HepG2 (cell line): ENCODE measurements at regions not wholly inside any gene's neighbourhood (a gene's known extent, or its start where the extent isn't known, plus 50 kb on each side); places are given as distances from the start of the nearest gene placed in this dataset.

Experiments used
- ARID2 ChIP-seq: sonication (generic); formaldehyde crosslinking; IDR thresholded peaks from 2 replicates; pipeline ENCODE4 v1.8.1; 2022; ENCODE audit warnings: mild to moderate bottlenecking, missing genetic modification reagents, borderline replicate concordance
- ATF7 ChIP-seq, 2 experiments: fragments of 450-650 bp in 1 of 2; sonication (generic) in 1 of 2; formaldehyde crosslinking in 1 of 2; IDR thresholded peaks; 2 replicates each; pipeline versions ENCODE4 v1.4.0 to v1.6.1; 2016 to 2020; ENCODE audit warnings: antibody characterized with exemption in 1 of 2, mild to moderate bottlenecking in 1 of 2, missing genetic modification reagents in 1 of 2
- CSRNP2 ChIP-seq: sonication (generic); formaldehyde crosslinking; conservative IDR thresholded peaks from 2 replicates; pipeline ENCODE4 v1.8.0; 2022; ENCODE audit warnings: low read depth, missing genetic modification reagents
- HDAC6 ChIP-seq: fragments of 200-600 bp; sonication (generic); IDR thresholded peaks from 2 replicates; pipeline ENCODE4 v1.7.0; 2017; ENCODE audit warnings: mild to moderate bottlenecking, antibody characterized with exemption, low read length, low read depth
- IKZF1 ChIP-seq: fragments of 450-650 bp; IDR thresholded peaks from 2 replicates; pipeline ENCODE4 v1.7.1; 2016
- NONO ChIP-seq, 2 experiments: fragments of 450-650 bp in 1 of 2; sonication (generic) in 1 of 2; formaldehyde crosslinking in 1 of 2; IDR thresholded peaks in 1 of 2; conservative IDR thresholded peaks in 1 of 2; 2 replicates each; pipeline versions ENCODE4 v1.6.1 to v1.8.0; 2017 to 2022; ENCODE audit warnings: mild to moderate bottlenecking in 1 of 2, missing genetic modification reagents in 1 of 2, moderate library complexity in 1 of 2
- RXRA ChIP-seq: sonication (generic); formaldehyde crosslinking; IDR thresholded peaks from 2 replicates; pipeline ENCODE4 v1.5.1; 2020; ENCODE audit warnings: missing genetic modification reagents
- YEATS4 ChIP-seq: sonication (generic); formaldehyde crosslinking; IDR thresholded peaks from 2 replicates; pipeline ENCODE4 v1.4.0; 2020; ENCODE audit warnings: missing genetic modification reagents, borderline replicate concordance
- ZBTB39 ChIP-seq: sonication (generic); formaldehyde crosslinking; IDR thresholded peaks from 2 replicates; pipeline ENCODE4 v1.5.0; 2020; ENCODE audit warnings: missing genetic modification reagents
- ZNF234 ChIP-seq: sonication (generic); formaldehyde crosslinking; conservative IDR thresholded peaks from 2 replicates; pipeline ENCODE4 v1.5.1; 2020; ENCODE audit warnings: mild to moderate bottlenecking, missing genetic modification reagents
- ZNF296 ChIP-seq: sonication (generic); formaldehyde crosslinking; conservative IDR thresholded peaks from 2 replicates; pipeline ENCODE4 v1.5.0; 2020; ENCODE audit warnings: mild to moderate bottlenecking, missing genetic modification reagents
- ZNF670 ChIP-seq: sonication (generic); formaldehyde crosslinking; IDR thresholded peaks from 2 replicates; pipeline ENCODE4 v1.8.0; 2022; ENCODE audit warnings: mild to moderate bottlenecking, missing genetic modification reagents, borderline replicate concordance
- ZNF784 ChIP-seq: sonication (generic); formaldehyde crosslinking; IDR thresholded peaks from 2 replicates; pipeline ENCODE4 v1.5.1; 2020; ENCODE audit warnings: missing genetic modification reagents, mild to moderate bottlenecking, borderline replicate concordance
- ZSCAN21 ChIP-seq: sonication (generic); formaldehyde crosslinking; IDR thresholded peaks from 2 replicates; pipeline ENCODE4 v1.8.0; 2022; ENCODE audit warnings: mild to moderate bottlenecking, missing genetic modification reagents, moderate library complexity, borderline replicate concordance
- TF ChIP-seq, protein P1 (sequence below): sonication (generic); formaldehyde crosslinking; IDR thresholded peaks from 2 replicates; pipeline ENCODE4 v1.4.0; 2020; ENCODE audit warnings: missing genetic modification reagents
- TF ChIP-seq, protein P2 (sequence below): sonication (generic); formaldehyde crosslinking; conservative IDR thresholded peaks from 2 replicates; pipeline ENCODE4 v1.8.0; 2022; ENCODE audit warnings: missing genetic modification reagents

- TF ChIP-seq ZBTB39 (CRISPR knock-in tag) (no peak), RXRA (no peak), ZNF234 (CRISPR knock-in tag) (no peak), NONO (IDR thresholded peaks at IDR 0.05) (no peak), NONO (CRISPR knock-in tag; conservative IDR thresholded peaks at IDR 0.05) (no peak), ARID2 (CRISPR knock-in tag) (no peak), ZNF296 (CRISPR knock-in tag) (no peak), IKZF1 (no peak), ATF7 (IDR thresholded peaks at IDR 0.05) (no peak), ATF7 (CRISPR knock-in tag; IDR thresholded peaks at IDR 0.05) (no peak), CSRNP2 (CRISPR knock-in tag) (no peak), HDAC6 (no peak), YEATS4 (peak; percentile 79; the same call in 1 of the 2 replicates), ZNF784 (CRISPR knock-in tag) (no peak), ZSCAN21 (CRISPR knock-in tag) (no peak), ZNF670 (CRISPR knock-in tag) (no peak)
- TF ChIP-seq, protein P1, sequence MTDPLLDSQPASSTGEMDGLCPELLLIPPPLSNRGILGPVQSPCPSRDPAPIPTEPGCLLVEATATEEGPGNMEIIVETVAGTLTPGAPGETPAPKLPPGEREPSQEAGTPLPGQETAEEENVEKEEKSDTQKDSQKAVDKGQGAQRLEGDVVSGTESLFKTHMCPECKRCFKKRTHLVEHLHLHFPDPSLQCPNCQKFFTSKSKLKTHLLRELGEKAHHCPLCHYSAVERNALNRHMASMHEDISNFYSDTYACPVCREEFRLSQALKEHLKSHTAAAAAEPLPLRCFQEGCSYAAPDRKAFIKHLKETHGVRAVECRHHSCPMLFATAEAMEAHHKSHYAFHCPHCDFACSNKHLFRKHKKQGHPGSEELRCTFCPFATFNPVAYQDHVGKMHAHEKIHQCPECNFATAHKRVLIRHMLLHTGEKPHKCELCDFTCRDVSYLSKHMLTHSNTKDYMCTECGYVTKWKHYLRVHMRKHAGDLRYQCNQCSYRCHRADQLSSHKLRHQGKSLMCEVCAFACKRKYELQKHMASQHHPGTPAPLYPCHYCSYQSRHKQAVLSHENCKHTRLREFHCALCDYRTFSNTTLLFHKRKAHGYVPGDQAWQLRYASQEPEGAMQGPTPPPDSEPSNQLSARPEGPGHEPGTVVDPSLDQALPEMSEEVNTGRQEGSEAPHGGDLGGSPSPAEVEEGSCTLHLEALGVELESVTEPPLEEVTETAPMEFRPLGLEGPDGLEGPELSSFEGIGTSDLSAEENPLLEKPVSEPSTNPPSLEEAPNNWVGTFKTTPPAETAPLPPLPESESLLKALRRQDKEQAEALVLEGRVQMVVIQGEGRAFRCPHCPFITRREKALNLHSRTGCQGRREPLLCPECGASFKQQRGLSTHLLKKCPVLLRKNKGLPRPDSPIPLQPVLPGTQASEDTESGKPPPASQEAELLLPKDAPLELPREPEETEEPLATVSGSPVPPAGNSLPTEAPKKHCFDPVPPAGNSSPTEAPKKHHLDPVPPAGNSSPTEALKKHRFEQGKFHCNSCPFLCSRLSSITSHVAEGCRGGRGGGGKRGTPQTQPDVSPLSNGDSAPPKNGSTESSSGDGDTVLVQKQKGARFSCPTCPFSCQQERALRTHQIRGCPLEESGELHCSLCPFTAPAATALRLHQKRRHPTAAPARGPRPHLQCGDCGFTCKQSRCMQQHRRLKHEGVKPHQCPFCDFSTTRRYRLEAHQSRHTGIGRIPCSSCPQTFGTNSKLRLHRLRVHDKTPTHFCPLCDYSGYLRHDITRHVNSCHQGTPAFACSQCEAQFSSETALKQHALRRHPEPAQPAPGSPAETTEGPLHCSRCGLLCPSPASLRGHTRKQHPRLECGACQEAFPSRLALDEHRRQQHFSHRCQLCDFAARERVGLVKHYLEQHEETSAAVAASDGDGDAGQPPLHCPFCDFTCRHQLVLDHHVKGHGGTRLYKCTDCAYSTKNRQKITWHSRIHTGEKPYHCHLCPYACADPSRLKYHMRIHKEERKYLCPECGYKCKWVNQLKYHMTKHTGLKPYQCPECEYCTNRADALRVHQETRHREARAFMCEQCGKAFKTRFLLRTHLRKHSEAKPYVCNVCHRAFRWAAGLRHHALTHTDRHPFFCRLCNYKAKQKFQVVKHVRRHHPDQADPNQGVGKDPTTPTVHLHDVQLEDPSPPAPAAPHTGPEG = no peak
- TF ChIP-seq, protein P2, sequence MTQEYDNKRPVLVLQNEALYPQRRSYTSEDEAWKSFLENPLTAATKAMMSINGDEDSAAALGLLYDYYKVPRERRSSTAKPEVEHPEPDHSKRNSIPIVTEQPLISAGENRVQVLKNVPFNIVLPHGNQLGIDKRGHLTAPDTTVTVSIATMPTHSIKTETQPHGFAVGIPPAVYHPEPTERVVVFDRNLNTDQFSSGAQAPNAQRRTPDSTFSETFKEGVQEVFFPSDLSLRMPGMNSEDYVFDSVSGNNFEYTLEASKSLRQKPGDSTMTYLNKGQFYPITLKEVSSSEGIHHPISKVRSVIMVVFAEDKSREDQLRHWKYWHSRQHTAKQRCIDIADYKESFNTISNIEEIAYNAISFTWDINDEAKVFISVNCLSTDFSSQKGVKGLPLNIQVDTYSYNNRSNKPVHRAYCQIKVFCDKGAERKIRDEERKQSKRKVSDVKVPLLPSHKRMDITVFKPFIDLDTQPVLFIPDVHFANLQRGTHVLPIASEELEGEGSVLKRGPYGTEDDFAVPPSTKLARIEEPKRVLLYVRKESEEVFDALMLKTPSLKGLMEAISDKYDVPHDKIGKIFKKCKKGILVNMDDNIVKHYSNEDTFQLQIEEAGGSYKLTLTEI (CRISPR knock-in tag) = no peak
Measured at GRCh38 chr10:25078658-25079431, 62.4 kb downstream of the THNSL1 start (continued).
